HG02840 (cell line): ENCODE measurements at regions not wholly inside any gene's neighbourhood (a gene's known extent, or its start where the extent isn't known, plus 50 kb on each side); places are given as distances from the start of the nearest gene placed in this dataset.

Source experiments
- ATAC-seq: cut with Tn5 transposase; IDR thresholded peaks from one replicate; pipeline ENCODE4 v1.9.1; 2021; ENCODE audit warnings: mild to moderate bottlenecking, moderate library complexity, moderate number of reproducible peaks; ENCODE audit not compliant: unreplicated experiment, low FRiP score

DNA sequence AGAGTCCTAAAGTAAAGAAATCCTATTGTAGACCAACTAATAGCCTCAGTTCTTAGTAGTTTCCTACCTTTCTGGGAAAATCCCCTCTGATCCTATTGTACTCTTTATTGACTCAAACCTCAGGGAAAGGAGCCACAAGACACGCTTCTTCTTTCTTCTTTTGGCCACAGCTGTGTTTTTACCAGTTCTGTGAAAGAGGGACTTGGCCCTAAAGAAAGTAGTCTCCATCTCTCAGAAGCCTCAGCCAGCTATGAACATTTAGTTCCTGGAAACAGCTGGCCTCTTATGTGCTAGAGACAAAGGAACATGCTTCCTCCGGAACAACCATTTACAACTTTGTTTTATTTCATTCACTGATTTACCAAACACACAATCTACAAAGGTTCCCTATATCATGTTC is 66.1 kb upstream of the ARID2 start:
- no peak for ATAC-seq

DNA sequence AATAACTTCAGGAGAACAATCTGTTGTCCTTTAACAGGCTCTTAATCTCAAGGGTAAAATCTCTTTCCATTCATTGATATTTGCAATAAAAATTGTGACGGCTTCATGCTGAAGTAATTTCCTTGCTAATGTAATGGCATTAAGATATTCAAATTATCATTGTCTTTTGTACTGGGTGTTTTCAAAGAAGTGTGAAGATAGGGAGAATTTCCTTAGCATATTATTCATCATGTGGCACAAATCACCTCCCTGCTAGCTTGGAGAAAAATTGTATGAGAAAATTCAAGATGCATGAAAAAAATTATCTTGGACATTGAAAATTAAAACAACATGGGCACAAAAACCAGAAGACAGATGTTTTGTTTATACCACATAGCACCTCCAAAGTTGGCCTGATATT is 63.6 kb upstream of the ARID2 start:
- no peak for ATAC-seq

DNA sequence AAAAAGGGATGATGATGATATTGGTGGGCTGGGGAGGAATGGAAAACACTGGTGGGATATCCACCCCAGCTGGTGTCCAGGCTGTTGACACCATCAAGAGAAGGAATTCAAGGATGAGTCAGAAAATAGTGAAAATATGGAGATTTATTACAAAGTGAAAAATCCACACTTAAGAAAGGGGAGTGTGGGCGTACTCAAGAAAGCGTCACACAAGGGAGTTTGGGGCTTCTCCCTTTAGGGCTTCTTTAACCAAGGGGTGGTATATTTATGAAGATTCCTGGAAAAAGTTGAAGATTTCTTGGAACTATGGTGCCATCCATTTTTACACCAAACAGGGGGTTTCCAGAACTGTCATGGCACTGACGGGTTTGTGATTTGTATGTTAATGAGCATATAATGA is 63.1 kb upstream of the ARID2 start:
- no peak for ATAC-seq

DNA sequence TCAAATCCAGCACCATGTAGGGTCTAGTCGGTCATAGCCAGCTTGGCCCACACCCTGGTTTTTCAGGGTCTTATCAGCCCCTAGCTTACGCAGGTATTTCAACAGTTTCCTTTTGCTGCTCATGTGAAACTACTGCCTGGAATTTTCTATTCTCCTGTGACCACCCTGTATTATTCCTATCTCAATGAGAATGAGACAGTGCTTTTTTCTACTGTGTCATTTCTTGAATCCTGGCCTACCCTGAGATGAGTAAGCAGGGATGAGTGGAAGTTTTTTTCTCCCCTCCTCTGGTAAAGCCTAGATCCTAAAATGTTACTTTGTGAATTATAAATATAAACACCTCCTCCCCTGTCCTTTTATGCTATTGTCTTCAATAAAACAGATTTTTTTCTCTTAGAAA is 62.7 kb upstream of the ARID2 start:
- ATAC-seq: no peak

DNA sequence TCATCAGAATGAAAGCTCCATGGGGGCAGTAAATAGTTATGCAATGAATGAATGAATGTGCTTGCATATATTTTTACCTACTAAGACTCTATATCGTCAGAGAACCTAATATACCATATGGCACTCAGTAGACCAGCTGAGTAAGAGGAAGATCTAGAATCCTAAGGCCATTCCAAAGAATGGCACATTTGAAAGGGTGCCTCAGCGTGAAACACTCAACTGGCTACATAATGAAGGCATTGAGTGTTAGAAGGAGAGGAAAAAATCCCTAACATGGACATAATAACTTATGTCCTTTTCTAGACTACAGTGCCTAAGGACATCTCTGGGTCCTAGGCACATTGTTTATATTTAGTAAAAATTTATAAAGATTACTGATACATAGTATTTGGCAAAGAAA is 61.7 kb upstream of the ARID2 start:
- ATAC-seq: no peak

DNA sequence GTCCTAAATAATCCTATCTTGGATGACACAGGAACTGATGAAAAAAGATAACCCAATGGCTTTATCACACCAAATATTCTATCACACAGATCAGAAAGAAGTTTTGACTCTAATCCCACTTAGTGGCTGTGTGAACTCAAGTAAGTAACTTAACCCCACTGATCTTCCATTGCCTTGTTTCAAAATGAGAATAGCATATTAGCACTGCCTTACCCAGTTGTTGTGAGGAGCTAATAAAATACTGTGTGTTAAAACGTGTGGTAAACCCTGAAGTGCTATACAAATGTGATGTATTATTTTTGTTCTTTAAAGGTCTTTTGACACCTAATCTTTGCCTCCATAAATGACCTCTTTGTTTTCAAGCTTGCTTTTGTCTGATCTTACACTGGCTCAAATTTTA is 60.9 kb upstream of the ARID2 start:
- no peak for ATAC-seq

DNA sequence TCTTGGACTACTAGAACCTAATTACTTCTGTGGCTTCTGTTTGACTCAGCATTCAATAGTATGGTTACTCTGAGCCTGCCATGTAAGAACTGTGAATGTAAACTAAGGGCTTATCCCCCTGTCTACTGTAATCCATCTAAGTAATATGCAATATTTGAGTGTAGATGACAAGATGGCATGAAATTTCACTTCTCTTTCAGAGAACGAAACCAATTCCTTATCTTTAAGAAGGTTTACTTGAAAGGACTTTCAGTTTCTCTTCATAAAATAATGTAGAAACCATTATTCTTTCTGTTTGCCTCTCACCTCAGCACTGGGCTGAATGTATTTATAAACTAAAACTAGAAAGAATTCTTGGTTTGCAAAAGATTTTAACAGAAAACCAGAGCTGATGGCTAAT is 60.4 kb upstream of the ARID2 start:
- peak; percentile 75 for ATAC-seq

DNA sequence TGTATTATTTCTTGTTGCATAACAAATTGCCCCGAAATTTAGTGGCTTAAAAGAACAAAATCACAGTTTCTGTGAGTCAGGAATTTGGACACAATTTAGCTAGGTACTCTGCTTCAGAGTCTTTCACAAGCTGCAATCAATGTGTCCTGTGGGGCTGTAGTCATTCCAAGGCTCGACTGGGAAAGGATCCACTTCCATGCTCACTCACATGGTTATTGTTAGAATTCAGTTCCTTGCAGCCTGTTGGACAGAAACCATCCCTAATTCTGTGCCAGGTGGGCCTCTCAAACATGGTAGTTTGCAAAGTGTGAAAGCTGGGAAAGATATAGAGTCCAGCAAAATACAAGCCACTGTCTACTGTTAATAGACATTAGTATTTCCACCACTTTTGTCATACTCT is 59.7 kb upstream of the ARID2 start:
- ATAC-seq: no peak

DNA sequence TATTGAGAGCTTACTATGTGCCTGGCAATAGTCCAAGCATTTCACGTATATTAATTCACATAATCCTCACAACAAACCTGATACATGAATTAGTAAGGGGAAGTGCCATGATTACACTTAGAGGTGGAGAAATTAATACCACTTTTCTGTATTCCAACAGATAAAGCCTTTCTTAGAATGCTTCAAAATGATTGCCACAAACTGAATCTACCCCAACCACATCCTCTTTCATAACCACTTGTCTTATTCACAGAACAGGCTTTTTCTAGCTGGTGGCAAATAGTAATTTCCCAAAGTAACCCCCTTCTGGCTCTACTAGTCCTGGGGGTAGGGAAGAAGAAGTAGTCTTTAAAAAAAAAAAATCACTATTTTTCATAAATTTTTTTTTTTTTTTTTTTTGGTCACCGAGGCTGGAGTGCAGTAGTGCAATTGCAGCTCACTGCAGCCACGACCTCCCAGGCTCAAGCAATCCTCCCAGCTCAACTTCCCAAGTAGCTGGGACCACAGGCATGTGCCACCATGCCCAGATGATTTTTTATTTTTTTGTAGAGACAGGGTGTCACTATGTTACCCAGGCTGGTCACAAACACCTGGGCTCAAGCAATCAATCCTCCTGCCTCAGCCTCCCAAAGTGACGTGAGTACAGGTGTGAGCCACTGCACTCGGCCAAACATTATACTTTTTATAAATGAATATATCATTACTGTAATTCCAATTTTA is 59.0 kb upstream of the ARID2 start:
- peak; percentile 61 for ATAC-seq

DNA sequence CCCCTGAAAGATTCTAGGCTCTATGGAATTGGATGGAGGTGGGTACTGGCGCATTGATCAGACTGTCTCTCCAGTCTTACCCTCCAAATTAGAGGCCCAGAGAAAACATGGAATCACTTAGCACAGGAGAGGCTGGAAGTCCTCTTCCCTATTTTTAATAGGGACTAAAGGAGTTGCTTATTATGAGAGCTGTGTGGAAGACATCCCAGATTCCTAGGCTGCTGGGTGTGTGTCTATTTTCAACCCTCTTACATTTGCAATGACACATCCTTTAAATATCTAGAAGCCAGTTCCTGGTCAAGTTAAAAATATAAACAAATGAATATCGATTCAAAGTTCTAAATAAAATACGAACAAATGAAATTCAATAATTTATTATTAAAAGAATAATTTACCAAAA is 58.3 kb upstream of the ARID2 start:
- ATAC-seq: no peak

DNA sequence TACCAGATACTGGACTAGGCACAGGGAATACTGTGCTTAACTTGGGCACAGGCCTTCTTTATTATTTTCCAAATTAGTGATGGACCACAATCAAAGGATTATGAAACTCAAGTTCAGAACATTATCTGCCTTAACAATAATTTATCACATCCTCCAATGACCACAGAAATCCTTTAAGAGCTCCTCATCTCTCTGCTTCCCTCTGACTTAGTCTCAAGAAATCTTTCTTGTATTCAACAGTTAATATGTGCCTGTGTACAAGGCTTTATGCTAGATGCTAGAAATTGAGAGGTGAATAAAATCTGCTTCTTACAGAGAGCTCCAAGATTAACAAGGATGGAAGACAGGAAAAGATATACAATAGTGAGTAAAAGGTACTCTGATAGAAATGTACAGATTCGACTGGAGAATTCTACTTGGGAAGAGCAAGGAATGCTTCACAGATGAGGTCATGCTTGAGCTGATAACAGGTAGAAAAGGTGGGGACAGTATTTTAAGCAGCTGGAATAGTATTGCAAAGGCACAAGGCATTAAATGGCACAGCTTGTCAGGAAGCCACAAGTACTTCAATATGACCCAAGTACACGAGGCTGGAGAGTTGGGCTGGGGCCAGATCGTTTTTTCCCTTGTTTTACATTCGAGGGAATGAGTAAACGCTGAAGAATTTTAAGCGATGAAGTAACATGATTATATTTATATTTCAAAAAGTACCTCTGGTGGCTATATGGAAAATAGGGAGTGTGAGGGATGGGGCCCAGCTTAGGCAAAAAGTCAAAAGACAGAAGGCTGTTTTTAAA is 55.1 kb upstream of the ARID2 start:
- no peak for ATAC-seq

DNA sequence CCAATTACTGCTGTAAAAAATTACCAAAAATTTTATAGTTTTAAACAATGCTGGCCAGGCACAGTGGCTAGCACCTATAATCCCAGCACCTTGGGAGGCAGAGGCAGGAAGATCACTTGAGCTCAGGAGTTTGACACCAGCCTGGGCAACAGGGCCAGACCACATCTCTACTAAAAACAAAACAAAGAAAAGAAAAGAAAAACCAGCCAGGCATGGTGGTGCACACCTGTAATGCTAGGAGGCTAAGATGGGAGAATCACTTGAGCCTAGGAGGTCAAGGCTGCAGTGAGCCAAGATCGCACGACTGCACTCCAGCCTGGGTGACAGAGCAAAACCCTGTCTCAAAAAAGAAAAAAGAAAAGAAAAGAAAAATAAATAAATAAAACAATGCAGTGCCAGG is 54.0 kb upstream of the ARID2 start:
- ATAC-seq: no peak
